IMR-90 (cell line): ENCODE measurements at regions not wholly inside any gene's neighbourhood (a gene's known extent, or its start where the extent isn't known, plus 50 kb on each side); places are given as distances from the start of the nearest gene placed in this dataset.
"Not testable (repeated sequence)": the region's sequence is repeated elsewhere in the genome, so short reads cannot be mapped to it uniquely, and the experiment has no call there.

ENCODE experiments used
- ATAC-seq: fragments of 200-7000 bp; cut with Tn5 transposase; 2 replicates; pipeline ENCODE4 v1.9.1; 2020; ENCODE audit warnings: low read depth, mild to moderate bottlenecking, moderate library complexity
- BruUV-seq: library from RNA; stranded (reverse); fragments of 400-500 nt; replicated peaks from 2 replicates; lab custom pipeline; 2021; lab: Mats Ljungman, UMichigan
- CTCF ChIA-PET: fragments of 300-600 bp; formaldehyde crosslinking; extraction: SDS; loops from one replicate; lab custom pipeline; 2021; ENCODE audit warnings: antibody characterized with exemption; lab: Yijun Ruan, JAX
- POLR2A ChIA-PET: fragments of 300-600 bp; sonication (Branson Sonifier 250); formaldehyde crosslinking; loops from one replicate; lab custom pipeline; 2022; ENCODE audit warnings: antibody characterized with exemption; ENCODE audit not compliant: unreplicated experiment; lab: Charles Lee
- DNase-seq: peaks from one replicate; pipeline ENCODE4 v3.0.0; 2013
- H2AFZ ChIP-seq: replicated peaks from 2 replicates; pipeline ENCODE3; 2013; ENCODE audit warnings: low read length, mild to moderate bottlenecking; ENCODE audit not compliant: poor library complexity
- H2AK5ac ChIP-seq: 2 replicates; pipeline ENCODE4 v1.6.1; 2013; ENCODE audit warnings: low read depth, low read length, inconsistent platforms
- H2AK9ac ChIP-seq: replicated peaks from 2 replicates; pipeline ENCODE3; 2013; ENCODE audit warnings: mild to moderate bottlenecking, low read depth, low read length, moderate library complexity; ENCODE audit not compliant: poor library complexity
- H2BK120ac ChIP-seq: 2 replicates; pipeline ENCODE4 v1.6.1; 2013; ENCODE audit warnings: low read depth, low read length, inconsistent platforms
- H2BK15ac ChIP-seq: 3 replicates; pipeline ENCODE4 v1.6.1; 2013; ENCODE audit warnings: low read depth, low read length, inconsistent platforms
- H2BK20ac ChIP-seq: 2 replicates; pipeline ENCODE4 v1.6.1; 2013; ENCODE audit warnings: low read depth, mild to moderate bottlenecking, inconsistent platforms, low read length, moderate library complexity
- H2BK5ac ChIP-seq: 2 replicates; pipeline ENCODE4 v1.6.1; 2013; ENCODE audit warnings: mild to moderate bottlenecking, low read depth, low read length, inconsistent platforms; ENCODE audit not compliant: poor library complexity, severe bottlenecking
- H3K14ac ChIP-seq: replicated peaks from 2 replicates; pipeline ENCODE4 v1.6.1; 2013; ENCODE audit warnings: low read depth, low read length, inconsistent platforms
- H3K18ac ChIP-seq: 2 replicates; pipeline ENCODE4 v1.6.1; 2013; ENCODE audit warnings: low read depth, low read length, control low read depth
- H3K23ac ChIP-seq: 2 replicates; pipeline ENCODE4 v1.6.1; 2013; ENCODE audit warnings: low read depth, low read length, inconsistent platforms
- H3K27ac ChIP-seq: 2 replicates; pipeline ENCODE4 v1.5.1; 2013; ENCODE audit warnings: mild to moderate bottlenecking, control low read depth, low read length; ENCODE audit not compliant: insufficient read depth
- H3K27me3 ChIP-seq: 2 replicates; pipeline ENCODE4 v1.6.1; 2013; ENCODE audit warnings: low read length; ENCODE audit not compliant: control insufficient read depth, insufficient read depth
- H3K36me3 ChIP-seq: 2 replicates; pipeline ENCODE4 v1.6.1; 2013; ENCODE audit warnings: low read length, mixed read lengths; ENCODE audit not compliant: control insufficient read depth, insufficient read depth
- H3K4ac ChIP-seq: 2 replicates; pipeline ENCODE4 v1.6.1; 2013; ENCODE audit warnings: low read depth, low read length, inconsistent platforms
- H3K4me1 ChIP-seq: 2 replicates; pipeline ENCODE4 v1.6.1; 2013; ENCODE audit warnings: low read length, mixed read lengths; ENCODE audit not compliant: control insufficient read depth, insufficient read depth
- H3K4me2 ChIP-seq: 2 replicates; pipeline ENCODE4 v1.6.1; 2013; ENCODE audit warnings: low read depth, mild to moderate bottlenecking, control low read depth, low read length, moderate library complexity
- H3K4me3 ChIP-seq: 2 replicates; pipeline ENCODE4 v1.5.1; 2013; ENCODE audit warnings: low read depth, mild to moderate bottlenecking, control low read depth, low read length, moderate library complexity; ENCODE audit not compliant: insufficient read depth
- H3K56ac ChIP-seq: 2 replicates; pipeline ENCODE4 v1.6.1; 2013; ENCODE audit warnings: low read length, inconsistent platforms; ENCODE audit not compliant: insufficient read depth; ENCODE audit errors: extremely low read depth
- H3K79me1 ChIP-seq, 2 experiments: 2 replicates each; pipeline ENCODE4 v1.6.1; 2013; ENCODE audit warnings: low read length in 2 of 2, inconsistent platforms in 1 of 2, low read depth in 1 of 2
- H3K9ac ChIP-seq: 2 replicates; pipeline ENCODE4 v1.6.1; 2013; ENCODE audit warnings: low read depth, low read length, control low read depth
- H3K9me1 ChIP-seq: 2 replicates; pipeline ENCODE4 v1.6.1; 2013; ENCODE audit warnings: low read length, inconsistent platforms; ENCODE audit not compliant: insufficient read depth
- H3K9me3 ChIP-seq: 2 replicates; pipeline ENCODE4 v1.6.1; 2013; ENCODE audit warnings: low read length; ENCODE audit not compliant: control insufficient read depth, insufficient read depth
- H4K20me1 ChIP-seq: 2 replicates; pipeline ENCODE4 v1.6.1; 2013; ENCODE audit warnings: low read length, inconsistent platforms; ENCODE audit not compliant: insufficient read depth
- H4K5ac ChIP-seq: 2 replicates; pipeline ENCODE4 v1.6.1; 2013; ENCODE audit warnings: mild to moderate bottlenecking, low read depth, low read length, control low read depth
- H4K8ac ChIP-seq, 2 experiments: 2 replicates each; pipeline ENCODE4 v1.6.1; 2013; ENCODE audit warnings: low read depth in 2 of 2, low read length in 2 of 2, control low read depth in 1 of 2, inconsistent platforms in 1 of 2
- H4K91ac ChIP-seq: 2 replicates; pipeline ENCODE4 v1.6.1; 2013; ENCODE audit warnings: low read depth, low read length, inconsistent platforms; ENCODE audit not compliant: insufficient read depth
- WGBS, 2 experiments: methylation state at CpG; one replicate each; pipeline versions ENCODE4 v1.1.5 to v1.1.7; 2013; ENCODE audit warnings: missing lambda C conversion rate in 2 of 2; ENCODE audit not compliant: insufficient read length in 1 of 2; ENCODE audit errors: extremely low coverage in 2 of 2; 5-methylcytosine and 5-hydroxymethylcytosine counted together
- dilution Hi-C: fragments of 300-500 bp; cut with HindIII; formaldehyde crosslinking; loops from one replicate; pipeline ENCODE4 v1.14.3; 2018; ENCODE audit warnings: low sequenced_read_pairs; ENCODE audit not compliant: unreplicated experiment
- in situ Hi-C: fragments of 300-500 bp; cut with MboI; formaldehyde crosslinking; loops from 3 replicates; pipeline ENCODE4 v1.14.3; 2019; ENCODE audit warnings: low sequenced_read_pairs, inconsistent platforms, mixed read lengths
- intact Hi-C: fragments of 100-400 bp; cut with micrococcal nuclease; formaldehyde crosslinking; loops from 2 replicates; pipeline ENCODE4 v1.10.0; 2022

- H4K5ac ChIP-seq, H2AK9ac ChIP-seq, H4K8ac ChIP-seq, H2BK120ac ChIP-seq, H3K27ac ChIP-seq, H3K4ac ChIP-seq, H3K4me2 ChIP-seq, intact Hi-C loops, H3K4me1 ChIP-seq, H2AFZ ChIP-seq, H3K23ac ChIP-seq, in situ Hi-C loops, ATAC-seq, H3K56ac ChIP-seq, H2BK5ac ChIP-seq, H2AK5ac ChIP-seq, H3K79me1 ChIP-seq, dilution Hi-C loops, H3K27me3 ChIP-seq, H3K4me3 ChIP-seq, CTCF ChIA-PET, POLR2A ChIA-PET, H3K9me1 ChIP-seq, H4K20me1 ChIP-seq, DNase-seq, BruUV-seq, H3K18ac ChIP-seq, H4K91ac ChIP-seq, H3K9ac ChIP-seq, H3K9me3 ChIP-seq, H2BK20ac ChIP-seq, H3K36me3 ChIP-seq, H2BK15ac ChIP-seq, H3K14ac ChIP-seq: not testable (repeated sequence)
- WGBS, 2 experiments = no CpG with 5 or more reads among the region's 32 CpGs
Measured at GRCh38 chr20:30291686-30292085, 965.8 kb upstream of the DEFB115 start.

GRCh38 chr20:30295396-30295795, 962.1 kb upstream of the DEFB115 start:
- WGBS, 2 experiments = no CpG with 5 or more reads among the region's 1 CpG
- BruUV-seq, H2BK15ac ChIP-seq, H4K91ac ChIP-seq, H4K20me1 ChIP-seq, H3K27ac ChIP-seq, H2AFZ ChIP-seq, H3K23ac ChIP-seq, H3K9me3 ChIP-seq, H2BK5ac ChIP-seq, H2BK120ac ChIP-seq, CTCF ChIA-PET, H3K79me1 ChIP-seq, H3K4me3 ChIP-seq, H3K4me1 ChIP-seq, POLR2A ChIA-PET, H3K18ac ChIP-seq, H2BK20ac ChIP-seq, H2AK9ac ChIP-seq, H3K4me2 ChIP-seq, H4K8ac ChIP-seq, ATAC-seq, H3K14ac ChIP-seq, H2AK5ac ChIP-seq, H3K4ac ChIP-seq, H3K36me3 ChIP-seq, intact Hi-C loops, H3K27me3 ChIP-seq, dilution Hi-C loops, H3K9ac ChIP-seq, DNase-seq, H4K5ac ChIP-seq, H3K56ac ChIP-seq, H3K9me1 ChIP-seq, in situ Hi-C loops: not testable (repeated sequence)
